H1 (cell line): ENCODE measurements at regions not wholly inside any gene's neighbourhood (a gene's known extent, or its start where the extent isn't known, plus 50 kb on each side); places are given as distances from the start of the nearest gene placed in this dataset.

Experiments
- CTCF ChIA-PET: fragments of 300-600 bp; sonication (Branson Sonifier 250); formaldehyde crosslinking; loops from one replicate; lab custom pipeline; 2021; ENCODE audit not compliant: partially characterized antibody; lab: Charles Lee
- POLR2A ChIA-PET: fragments of 300-600 bp; sonication (Branson Sonifier 250); formaldehyde crosslinking; loops from one replicate; lab custom pipeline; 2021; ENCODE audit warnings: inconsistent platforms; ENCODE audit not compliant: partially characterized antibody; lab: Charles Lee
- DNase-seq, 2 experiments: peaks; one replicate each; pipeline versions ENCODE4 v3.0.0 to v3.0.0-alpha.2; 2010 to 2022; ENCODE audit warnings: low spot score in 2 of 2, low read depth in 1 of 2, mixed read lengths in 1 of 2
- FAIRE-seq: peaks from 2 replicates; lab custom pipeline; 2011; peaks lifted over from hg19 to GRCh38; lab: Jason Lieb, UNC
- H2AFZ ChIP-seq: 2 replicates; pipeline ENCODE4 v1.8.1; 2012; ENCODE audit warnings: low read length, inconsistent platforms
- H2AK5ac ChIP-seq: 2 replicates; pipeline ENCODE4 v1.6.1; 2013; ENCODE audit warnings: low read depth, low read length
- H2BK120ac ChIP-seq: replicated peaks from 2 replicates; pipeline ENCODE3; 2013; ENCODE audit warnings: low read depth, low read length, inconsistent platforms
- H2BK12ac ChIP-seq: 2 replicates; pipeline ENCODE4 v1.6.1; 2013; ENCODE audit warnings: low read depth, low read length
- H2BK15ac ChIP-seq: 2 replicates; pipeline ENCODE4 v1.6.1; 2013; ENCODE audit warnings: low read length
- H2BK20ac ChIP-seq: 2 replicates; pipeline ENCODE4 v1.6.1; 2013; ENCODE audit warnings: low read length
- H2BK5ac ChIP-seq: 2 replicates; pipeline ENCODE4 v1.6.1; 2013; ENCODE audit warnings: low read depth, low read length
- H3K14ac ChIP-seq: 2 replicates; pipeline ENCODE4 v1.6.1; 2013; ENCODE audit warnings: inconsistent platforms; ENCODE audit not compliant: insufficient read length
- H3K18ac ChIP-seq: 2 replicates; pipeline ENCODE4 v1.6.1; 2013; ENCODE audit warnings: low read length; ENCODE audit errors: extremely low read depth
- H3K23ac ChIP-seq: 2 replicates; pipeline ENCODE4 v1.6.1; 2013; ENCODE audit warnings: inconsistent platforms; ENCODE audit not compliant: insufficient read length
- H3K23me2 ChIP-seq: 2 replicates; pipeline ENCODE4 v1.6.1; 2013; ENCODE audit warnings: low read depth, low read length
- H3K27ac ChIP-seq: 2 replicates; pipeline ENCODE4 v1.6.1; 2011; ENCODE audit warnings: low read depth, low read length, inconsistent platforms
- H3K27me3 ChIP-seq, 4 experiments: replicated peaks in 1 of 4; 1 replicate in 1 of 4; 2 replicates in 3 of 4; pipeline versions ENCODE4 v1.6.1 to v1.8.1; 2011 to 2013; ENCODE audit warnings: low read length in 3 of 4, mild to moderate bottlenecking in 3 of 4, inconsistent platforms in 2 of 4, mixed read lengths in 2 of 4, moderate library complexity in 1 of 4; ENCODE audit not compliant: control insufficient read depth in 3 of 4, insufficient read depth in 3 of 4; ENCODE audit errors: extremely low read depth in 1 of 4
- H3K36me3 ChIP-seq, 4 experiments: 2 replicates each; pipeline versions ENCODE4 v1.6.1 to v1.8.1; 2011 to 2013; ENCODE audit warnings: mild to moderate bottlenecking in 4 of 4, low read length in 3 of 4, moderate library complexity in 2 of 4, control low read depth in 1 of 4, inconsistent platforms in 1 of 4; ENCODE audit not compliant: insufficient read depth in 4 of 4, control insufficient read depth in 2 of 4
- H3K4ac ChIP-seq: replicated peaks from 2 replicates; pipeline ENCODE3; 2013; ENCODE audit warnings: low read length, low read depth, mixed read lengths, inconsistent platforms; ENCODE audit not compliant: insufficient read length
- H3K4me1 ChIP-seq, 4 experiments: replicated peaks in 1 of 4; 1 replicate in 1 of 4; 2 replicates in 3 of 4; pipeline versions ENCODE4 v1.6.1 to v1.8.1; 2011 to 2013; ENCODE audit warnings: low read length in 3 of 4, inconsistent platforms in 2 of 4, mixed read lengths in 1 of 4; ENCODE audit not compliant: insufficient read depth in 4 of 4, control insufficient read depth in 3 of 4
- H3K4me2 ChIP-seq, 2 experiments: 2 replicates each; pipeline versions ENCODE4 v1.6.1 to v1.8.1; 2011 to 2013; ENCODE audit warnings: low read depth in 2 of 2, low read length in 2 of 2, control low read depth in 1 of 2, inconsistent platforms in 1 of 2, mild to moderate bottlenecking in 1 of 2; ENCODE audit not compliant: insufficient read depth in 1 of 2
- H3K4me3 ChIP-seq, 4 experiments: fragments of 200-600, 300-600 bp in 1 of 4; sonication (generic), shearing (Covaris generic), sonication (Bioruptor Twin) in 1 of 4; 2 replicates each; pipeline versions ENCODE4 v1.5.1 to v1.8.1; 2011 to 2016; ENCODE audit warnings: low read length in 4 of 4, low read depth in 3 of 4, control low read depth in 2 of 4, inconsistent platforms in 2 of 4, mild to moderate bottlenecking in 2 of 4, mixed read lengths in 1 of 4, moderate library complexity in 1 of 4; ENCODE audit not compliant: insufficient read depth in 2 of 4; ENCODE audit errors: extremely low read depth in 1 of 4
- H3K56ac ChIP-seq: replicated peaks from 2 replicates; pipeline ENCODE3; 2013; ENCODE audit warnings: low read depth, mild to moderate bottlenecking, mixed read lengths, low read length, inconsistent platforms; ENCODE audit not compliant: insufficient read length
- H3K79me1 ChIP-seq: 2 replicates; pipeline ENCODE4 v1.6.1; 2013; ENCODE audit warnings: low read depth, low read length, control low read depth
- H3K79me2 ChIP-seq, 2 experiments: 2 replicates each; pipeline versions ENCODE4 v1.6.1 to v1.8.1; 2012 to 2013; ENCODE audit warnings: low read length in 2 of 2, mild to moderate bottlenecking in 2 of 2, inconsistent platforms in 1 of 2; ENCODE audit not compliant: insufficient read depth in 2 of 2, control insufficient read depth in 1 of 2
- H3K9ac ChIP-seq, 4 experiments: replicated peaks in 1 of 4; 1 replicate in 1 of 4; 2 replicates in 3 of 4; pipeline versions ENCODE4 v1.6.1 to v1.8.1; 2011 to 2013; ENCODE audit warnings: low read depth in 3 of 4, low read length in 3 of 4, control low read depth in 2 of 4, mild to moderate bottlenecking in 2 of 4, moderate library complexity in 2 of 4, inconsistent platforms in 1 of 4; ENCODE audit errors: extremely low read depth in 1 of 4
- H3K9me3 ChIP-seq, 2 experiments: 2 replicates each; pipeline versions ENCODE4 v1.6.1 to v1.8.1; 2012 to 2013; ENCODE audit warnings: mild to moderate bottlenecking in 2 of 2, moderate library complexity in 2 of 2, control low read depth in 1 of 2, inconsistent platforms in 1 of 2, low read depth in 1 of 2, low read length in 1 of 2, mixed read lengths in 1 of 2; ENCODE audit not compliant: insufficient read depth in 2 of 2
- H4K20me1 ChIP-seq, 2 experiments: replicated peaks in 1 of 2; 2 replicates each; pipeline versions ENCODE3 to v1.8.1; 2011 to 2013; ENCODE audit warnings: inconsistent platforms in 2 of 2, low read length in 2 of 2, mild to moderate bottlenecking in 1 of 2; ENCODE audit not compliant: insufficient read depth in 2 of 2, control insufficient read depth in 1 of 2
- H4K5ac ChIP-seq: 2 replicates; pipeline ENCODE4 v1.6.1; 2013; ENCODE audit warnings: low read length, low read depth, mixed read lengths, inconsistent platforms; ENCODE audit not compliant: insufficient read length
- H4K8ac ChIP-seq: 2 replicates; pipeline ENCODE4 v1.8.0; 2013; ENCODE audit warnings: mild to moderate bottlenecking, moderate library complexity, low read length, inconsistent platforms; ENCODE audit not compliant: insufficient read depth; ENCODE audit errors: extremely low read depth
- H4K91ac ChIP-seq: replicated peaks from 2 replicates; pipeline ENCODE3; 2013; ENCODE audit warnings: low read length, mixed read lengths, inconsistent platforms; ENCODE audit not compliant: insufficient read length
- ASH2L ChIP-seq: fragments of 200-600, 300-600 bp; sonication (generic); IDR thresholded peaks from one replicate; pipeline ENCODE4 v1.7.1; 2017; ENCODE audit warnings: low read length
- BRCA1 ChIP-seq: IDR thresholded peaks from 2 replicates; pipeline ENCODE4 v1.6.1; 2012; ENCODE audit warnings: low read depth, low read length, improper control_type of control experiment
- CREB1 ChIP-seq: IDR thresholded peaks from 2 replicates; pipeline ENCODE4 v1.6.1; 2012; ENCODE audit warnings: inconsistent platforms
- EGR1 ChIP-seq: IDR thresholded peaks from 2 replicates; pipeline ENCODE4 v1.6.1; 2011; ENCODE audit warnings: low read depth, low read length, borderline replicate concordance
- EP300 ChIP-seq, 2 experiments: IDR thresholded peaks; 1 replicate in 1 of 2; 2 replicates in 1 of 2; pipeline ENCODE4 v1.6.1; 2011 to 2012; ENCODE audit warnings: low read depth in 2 of 2, low read length in 2 of 2, mild to moderate bottlenecking in 2 of 2, borderline replicate concordance in 1 of 2, inconsistent platforms in 1 of 2, moderate library complexity in 1 of 2
- HDAC2 ChIP-seq, 2 experiments: fragments of 300-600 bp in 1 of 2; sonication (generic) in 1 of 2; IDR thresholded peaks; 2 replicates each; pipeline ENCODE4 v1.6.1; 2011 to 2012; ENCODE audit warnings: low read depth in 2 of 2, low read length in 2 of 2, mild to moderate bottlenecking in 2 of 2, moderate library complexity in 2 of 2, borderline replicate concordance in 1 of 2, inconsistent platforms in 1 of 2
- JUN ChIP-seq: IDR thresholded peaks from 2 replicates; pipeline ENCODE4 v1.6.1; 2011; ENCODE audit warnings: low read depth, mild to moderate bottlenecking, improper control_type of control experiment, low read length
- MAX ChIP-seq: IDR thresholded peaks from 2 replicates; pipeline ENCODE4 v1.6.1; 2012; ENCODE audit warnings: inconsistent platforms
- PHF8 ChIP-seq: fragments of 200-600 bp; sonication (generic); conservative IDR thresholded peaks from 2 replicates; pipeline ENCODE4 v1.7.1; 2012; ENCODE audit warnings: low read depth, mild to moderate bottlenecking, inconsistent platforms, low read length, moderate library complexity
- RFX5 ChIP-seq: IDR thresholded peaks from 2 replicates; pipeline ENCODE4 v1.6.1; 2011; ENCODE audit warnings: low read depth, low read length, improper control_type of control experiment, borderline replicate concordance
- SP4 ChIP-seq: IDR thresholded peaks from 2 replicates; pipeline ENCODE4 v1.6.1; 2012; ENCODE audit warnings: low read length, inconsistent platforms
- TBP ChIP-seq: IDR thresholded peaks from 2 replicates; pipeline ENCODE4 v1.6.1; 2011; ENCODE audit warnings: low read depth, low read length, improper control_type of control experiment
- TEAD4 ChIP-seq: IDR thresholded peaks from 2 replicates; pipeline ENCODE4 v1.6.1; 2012; ENCODE audit warnings: low read depth, low read length, inconsistent platforms, mixed read lengths
- YY1 ChIP-seq: IDR thresholded peaks from 2 replicates; pipeline ENCODE4 v1.6.1; 2011; ENCODE audit warnings: low read depth, mild to moderate bottlenecking, low read length
- ZNF274 ChIP-seq: IDR thresholded peaks from 2 replicates; pipeline ENCODE4 v1.7.0; 2012; ENCODE audit warnings: low read length, borderline replicate concordance; ENCODE audit errors: extremely low read depth
- WGBS, 2 experiments: shearing (Covaris generic) in 1 of 2; methylation state at CpG; one replicate each; pipeline versions ENCODE4 v1.1.6 to v1.1.7; 2013 to 2015; ENCODE audit warnings: low lambda C conversion rate in 2 of 2, mixed read lengths in 2 of 2, inconsistent platforms in 1 of 2, low coverage in 1 of 2, missing lambda C conversion rate in 1 of 2; ENCODE audit not compliant: insufficient replicate concordance in 2 of 2, insufficient coverage in 1 of 2, insufficient read length in 1 of 2; ENCODE audit errors: extremely low coverage in 1 of 2, missing lambda C conversion rate in 1 of 2; 5-methylcytosine and 5-hydroxymethylcytosine counted together

GRCh38 chr4:66275411-66276038 lies 605.2 kb upstream of the EPHA5 start:
- Histone ChIP-seq H3K27ac (no peak overlapping the region), H3K18ac (no peak overlapping the region), H2BK5ac (no peak overlapping the region), H2AFZ (no peak overlapping the region), H2BK15ac (no peak overlapping the region), H3K23ac (no peak overlapping the region), H2AK5ac (no peak overlapping the region), H3K4ac (no peak overlapping the region), H3K79me1 (no peaks in the 10 kb centered on the region), H4K91ac (no peak overlapping the region), H3K14ac (no peak overlapping the region), H3K56ac (no peak overlapping the region), H2BK12ac (no peak overlapping the region), H3K4me3 (no peak overlapping the region), H3K4me1 (no peaks in the 10 kb centered on the region), H3K36me3 (no peaks in the 10 kb centered on the region), H3K9ac (no peak overlapping the region), H2BK20ac (no peak overlapping the region), H3K9me3 (no peaks in the 10 kb centered on the region), H4K8ac (no peak overlapping the region), H3K23me2 (no peaks in the 10 kb centered on the region), H2BK120ac (no peak overlapping the region), H4K20me1 (no peaks in the 10 kb centered on the region), H3K79me2 (no peaks in the 10 kb centered on the region), H4K5ac (no peak overlapping the region), H3K4me2 (no peak overlapping the region), H3K27me3 (no peaks in the 10 kb centered on the region)
- no peak for FAIRE-seq
- 87% methylated on average over 4 of the region's 4 CpGs; no CpG with 5 or more reads in 1 of the 2 experiments for WGBS, 2 experiments
- DNase-seq, result no peak
- ChIA-PET POLR2A (no interaction called here), CTCF (no interaction called here)
- TF ChIP-seq TBP, result no peak
- TF ChIP-seq RFX5, result no peak
- no peak for TF ChIP-seq JUN
- TF ChIP-seq HDAC2 (IDR thresholded peaks at IDR 0.05; ENCODE audit: borderline replicate concordance in 1 of 2, low read depth in 2 of 2, low read length in 2 of 2), result no peak
- TF ChIP-seq EGR1, result no peak
- no peak for TF ChIP-seq BRCA1
- TF ChIP-seq ZNF274, result no peak
- no peak for TF ChIP-seq CREB1
- no peak for TF ChIP-seq TEAD4
- no peak for TF ChIP-seq YY1
- TF ChIP-seq ASH2L, result no peak
- TF ChIP-seq SP4, result no peak
- no peak for TF ChIP-seq PHF8
- no peak for TF ChIP-seq MAX
- no peak for TF ChIP-seq EP300 (IDR thresholded peaks at IDR 0.05; ENCODE audit: borderline replicate concordance in 1 of 2, low read depth in 2 of 2, low read length in 2 of 2)
